ENCODE measurements at regions not wholly inside any gene's neighbourhood (a gene's known extent, or its start where the extent isn't known, plus 50 kb on each side); places are given as distances from the start of the nearest gene placed in this dataset.

GRCh38 chr5:179421144-179421901, 76.1 kb upstream of the ADAMTS2 start:
- no peak for TF ChIP-seq CTCF (IDR thresholded peaks at IDR 0.05; ENCODE audit: extremely low read depth, insufficient read depth, missing control alignments)

GRCh38 chr5:179420476-179420875, 75.2 kb upstream of the ADAMTS2 start:
- no peak for TF ChIP-seq CTCF (IDR thresholded peaks at IDR 0.05; ENCODE audit: extremely low read depth, insufficient read depth, missing control alignments)
- DNase-seq (ENCODE audit: low spot score), result no peak
- in situ Hi-C loops (cut with MboI; ENCODE audit: low pct_unique_long_range_greater_than_20kb, low sequenced_read_pairs, unreplicated experiment), result no loop called here

More at GRCh38 chr5:179421144-179421901, 76.1 kb upstream of the ADAMTS2 start:
- DNase-seq (ENCODE audit: low spot score), result no peak
- in situ Hi-C loops (cut with MboI; ENCODE audit: low pct_unique_long_range_greater_than_20kb, low sequenced_read_pairs, unreplicated experiment), result no loop called here

- in situ Hi-C loops (cut with MboI; ENCODE audit: low pct_unique_long_range_greater_than_20kb, low sequenced_read_pairs, unreplicated experiment), result no loop called here
- no peak for TF ChIP-seq CTCF (IDR thresholded peaks at IDR 0.05; ENCODE audit: extremely low read depth, insufficient read depth, missing control alignments)
- DNase-seq (ENCODE audit: low spot score), result no peak
These were observed 73.7 kb upstream of the ADAMTS2 start for GRCh38 chr5:179418972-179419371.

- in situ Hi-C loops (cut with MboI; ENCODE audit: low pct_unique_long_range_greater_than_20kb, low sequenced_read_pairs, unreplicated experiment), result no loop called here
- DNase-seq (ENCODE audit: low spot score), result no peak
- no peak for TF ChIP-seq CTCF (IDR thresholded peaks at IDR 0.05; ENCODE audit: extremely low read depth, insufficient read depth, missing control alignments)
These were observed 72.4 kb upstream of the ADAMTS2 start for GRCh38 chr5:179417696-179418095.

- in situ Hi-C loops (cut with MboI; ENCODE audit: low pct_unique_long_range_greater_than_20kb, low sequenced_read_pairs, unreplicated experiment), result no loop called here
- no peak for DNase-seq (ENCODE audit: low spot score)
- TF ChIP-seq CTCF (IDR thresholded peaks at IDR 0.05; ENCODE audit: extremely low read depth, insufficient read depth, missing control alignments), result no peak
These were observed 71.8 kb upstream of the ADAMTS2 start for GRCh38 chr5:179417016-179417415.

- TF ChIP-seq CTCF (IDR thresholded peaks at IDR 0.05; ENCODE audit: extremely low read depth, insufficient read depth, missing control alignments), result no peak
- in situ Hi-C loops (cut with MboI; ENCODE audit: low pct_unique_long_range_greater_than_20kb, low sequenced_read_pairs, unreplicated experiment), result no loop called here
- no peak for DNase-seq (ENCODE audit: low spot score)
These were observed 71.0 kb upstream of the ADAMTS2 start for GRCh38 chr5:179416114-179416822.

Data from GM13977 (cell line).